GM21390 (cell line): ENCODE measurements at regions not wholly inside any gene's neighbourhood (a gene's known extent, or its start where the extent isn't known, plus 50 kb on each side); places are given as distances from the start of the nearest gene placed in this dataset.
"Not testable (repeated sequence)": the region's sequence is repeated elsewhere in the genome, so short reads cannot be mapped to it uniquely, and the experiment has no call there.

Experiments
- ATAC-seq: cut with Tn5 transposase; IDR thresholded peaks from one replicate; pipeline ENCODE4 v1.9.1; 2021; ENCODE audit not compliant: unreplicated experiment

DNA sequence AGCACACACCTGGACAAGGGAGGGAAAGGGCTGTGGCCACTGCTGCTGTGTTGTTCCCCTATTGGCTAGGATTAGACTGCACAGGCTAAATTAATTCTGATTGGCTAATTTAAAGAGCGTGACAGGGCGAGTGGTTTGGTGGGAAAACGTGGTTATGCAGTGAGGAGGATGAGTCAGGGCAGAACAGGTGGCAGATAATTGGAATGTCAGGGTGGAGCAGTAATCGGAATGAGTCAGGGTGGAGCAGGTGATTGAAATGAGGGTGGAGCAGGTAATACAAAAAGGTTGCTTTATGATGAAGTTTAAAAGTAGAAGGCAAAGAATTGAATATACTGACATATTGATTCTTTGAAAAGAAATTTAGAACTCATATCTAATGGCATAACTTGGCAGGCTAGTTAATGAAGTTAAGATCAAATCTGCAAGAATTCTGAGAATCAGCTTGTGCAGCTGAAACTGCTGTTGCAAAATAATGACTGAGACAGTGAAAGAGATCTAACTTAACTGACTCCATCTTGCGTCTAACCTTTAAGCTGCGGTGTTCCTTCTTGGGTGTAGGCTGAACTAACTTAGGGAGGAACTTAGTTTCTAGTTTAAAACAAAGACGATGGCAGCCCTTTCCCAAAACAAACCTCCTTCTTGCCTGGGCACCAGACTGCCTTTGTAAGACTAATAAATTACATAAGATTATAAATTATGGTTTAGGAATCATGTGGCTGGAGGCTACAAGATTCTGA is 174.3 kb downstream of the UTP18 start:
- no peak for ATAC-seq

DNA sequence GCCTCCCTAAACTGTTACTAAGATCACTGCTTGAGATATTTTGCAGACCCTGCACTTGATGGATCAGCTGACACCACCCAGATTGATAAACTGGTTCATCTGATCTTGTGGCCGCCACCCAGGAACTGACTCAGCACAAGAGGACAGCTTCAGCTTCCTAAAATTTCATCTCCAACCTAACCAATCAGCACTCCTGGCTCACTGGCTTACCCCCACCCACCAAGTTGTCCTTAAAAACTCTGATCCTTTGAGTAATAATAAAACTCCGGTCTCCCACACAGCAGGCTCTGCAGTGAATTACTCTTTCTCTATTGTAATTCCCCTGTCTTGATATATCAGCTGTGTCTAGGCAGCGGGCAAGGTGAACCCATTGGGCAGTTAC is 174.8 kb downstream of the UTP18 start:
- ATAC-seq = no peak

GRCh38 chr17:51435641-51436091 is 175.3 kb downstream of the UTP18 start:
- no peak for ATAC-seq

- ATAC-seq = no peak
Measured at GRCh38 chr17:51439395-51440229, 179.3 kb downstream of the UTP18 start.

- ATAC-seq = no peak
Measured at GRCh38 chr17:51441431-51441830, 181.1 kb downstream of the UTP18 start.

DNA sequence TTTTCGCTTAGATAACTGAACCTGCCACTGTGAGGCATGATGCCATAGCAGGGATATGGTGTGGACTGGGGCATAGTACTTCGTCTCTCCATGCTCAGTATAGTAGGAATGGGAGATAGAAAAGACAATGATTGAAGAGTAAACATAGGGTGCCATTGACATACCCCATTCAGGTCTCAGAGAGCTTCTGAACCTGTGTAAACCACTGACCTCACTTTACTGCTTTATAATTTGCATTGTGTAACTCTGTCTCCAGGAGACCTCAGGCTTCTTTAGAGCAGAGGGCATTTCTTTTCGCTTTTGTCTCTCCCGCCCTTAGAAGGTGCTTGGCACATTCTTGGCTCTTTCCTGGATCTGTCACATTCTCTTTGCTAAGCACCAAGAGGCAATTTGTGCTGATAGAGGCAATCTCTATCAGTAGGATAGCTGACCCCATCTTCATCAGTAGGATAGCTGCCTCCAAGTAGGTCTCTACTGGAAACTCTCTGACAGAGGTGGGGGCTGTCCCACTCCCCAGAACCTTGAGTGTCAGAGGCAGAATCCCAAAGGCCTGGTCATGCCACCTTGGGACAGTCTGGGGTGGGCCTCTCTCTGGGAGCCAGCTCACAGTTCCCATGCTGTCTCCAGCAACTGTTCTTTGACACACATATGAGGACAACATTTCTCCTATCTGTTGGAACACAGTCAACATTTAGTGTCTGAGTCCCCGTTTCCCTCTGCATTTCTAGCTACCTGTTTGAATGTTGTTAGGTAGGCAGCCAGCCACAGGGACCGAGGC is 181.9 kb downstream of the UTP18 start:
- ATAC-seq = no peak

GRCh38 chr17:51443646-51444045 is 183.3 kb downstream of the UTP18 start:
- no peak for ATAC-seq

GRCh38 chr17:51445946-51446345 is 185.6 kb downstream of the UTP18 start:
- no peak for ATAC-seq

GRCh38 chr17:51454456-51454978 is 194.2 kb downstream of the UTP18 start:
- ATAC-seq = no peak

DNA sequence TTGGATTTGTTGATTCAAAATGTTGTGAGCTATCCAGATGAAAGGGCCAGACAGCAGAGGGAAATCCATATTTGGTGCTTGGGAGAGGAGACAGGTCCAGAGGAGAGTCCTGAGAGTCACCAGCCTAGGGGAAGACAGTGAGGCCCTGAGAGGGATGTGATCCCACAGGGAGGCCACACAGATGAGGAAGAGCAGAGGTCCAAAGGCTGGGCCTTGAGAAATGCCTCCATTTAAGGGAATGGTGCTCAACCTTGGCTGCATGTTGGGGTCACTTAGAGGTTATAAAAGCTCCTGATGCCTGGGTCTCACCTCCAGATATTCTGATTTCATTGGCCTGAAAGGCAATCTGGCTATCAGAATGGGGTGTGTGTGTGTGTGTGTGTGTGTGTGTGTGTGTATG is 194.9 kb downstream of the UTP18 start:
- no peak for ATAC-seq

- ATAC-seq = no peak
Measured at GRCh38 chr17:51455931-51456330, 195.6 kb downstream of the UTP18 start.

- no peak for ATAC-seq
Measured at GRCh38 chr17:51456942-51457341, 196.6 kb downstream of the UTP18 start.

DNA sequence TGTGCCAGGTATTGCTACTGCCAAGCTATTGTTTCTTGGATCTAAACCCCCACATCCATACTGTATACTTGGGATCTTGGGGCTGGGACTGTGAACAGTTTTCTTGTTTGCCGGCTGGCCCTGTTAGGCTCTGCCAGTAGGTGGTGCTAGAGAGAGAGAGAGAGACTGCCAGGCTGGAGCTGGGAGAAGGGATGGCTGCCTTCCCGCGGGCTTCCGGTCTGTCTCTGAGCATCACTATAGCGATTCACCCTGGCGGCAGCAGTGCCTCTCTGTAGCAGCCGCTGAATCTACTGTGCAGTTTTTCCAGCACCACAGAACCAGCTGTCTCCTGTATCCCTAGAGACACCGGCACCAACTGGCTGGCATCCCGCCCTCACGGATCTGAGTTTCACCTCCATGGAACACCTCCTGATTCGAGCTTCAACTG is 201.2 kb downstream of the UTP18 start:
- peak; percentile 67 for ATAC-seq

DNA sequence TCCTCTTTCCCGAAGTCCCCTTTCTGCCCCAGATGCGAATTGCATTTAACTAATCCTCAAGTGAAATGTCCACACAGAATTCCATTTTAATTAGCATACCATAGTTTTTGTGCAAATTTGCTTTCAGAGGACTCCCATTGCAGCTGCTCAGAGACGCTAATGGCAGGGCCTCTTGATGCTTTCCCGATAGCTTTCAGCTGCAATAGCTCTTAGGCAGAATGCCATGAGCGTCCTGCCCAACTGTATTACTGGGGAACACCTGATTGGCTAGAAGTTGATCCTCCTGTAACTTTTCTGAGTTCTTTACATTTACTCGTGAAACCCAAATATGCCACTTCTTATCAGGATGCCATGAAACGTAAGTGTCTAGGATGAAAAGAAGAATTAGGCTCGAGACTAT is 203.0 kb downstream of the UTP18 start:
- no peak for ATAC-seq

DNA sequence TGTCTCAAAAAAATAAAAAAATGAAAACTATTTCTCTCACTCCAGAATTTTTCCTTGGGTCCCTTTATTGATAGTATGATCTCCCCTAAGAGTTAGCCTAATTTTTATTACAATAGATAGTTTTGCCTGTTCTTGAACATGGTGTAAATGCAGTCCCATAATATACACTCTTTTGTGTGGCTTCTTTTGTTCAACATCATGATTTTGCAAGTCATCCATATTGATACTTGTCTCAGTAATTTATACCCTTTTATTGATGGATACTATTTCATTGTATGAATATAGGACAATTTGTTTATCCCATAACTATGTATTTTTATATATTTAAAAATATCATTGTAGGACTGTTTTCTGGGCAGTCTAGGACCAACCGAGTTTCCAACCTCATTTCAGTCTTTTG is 207.0 kb downstream of the UTP18 start:
- ATAC-seq = no peak

GRCh38 chr17:51472670-51473205 is 212.4 kb downstream of the UTP18 start:
- no peak for ATAC-seq

GRCh38 chr17:51474764-51475163 is 214.4 kb downstream of the UTP18 start:
- no peak for ATAC-seq

DNA sequence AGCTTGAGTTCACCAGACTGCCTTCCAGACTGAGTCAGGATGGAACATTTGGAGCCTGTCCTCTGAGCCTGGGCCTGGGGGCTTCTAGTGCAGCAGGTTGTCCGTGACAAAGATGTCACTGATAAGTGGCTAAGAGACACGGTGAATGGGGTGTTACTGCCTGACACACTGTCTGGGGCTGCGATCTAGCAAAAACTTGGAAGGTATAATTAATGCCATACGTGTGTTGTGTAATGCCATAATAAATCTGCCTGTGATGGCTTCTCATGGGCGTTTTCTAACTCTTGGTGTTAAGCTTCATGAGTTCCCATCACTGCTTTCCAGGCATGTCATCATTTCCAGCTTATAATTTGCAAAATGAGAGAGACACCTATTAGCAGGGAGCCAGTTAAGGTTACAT is 215.4 kb downstream of the UTP18 start:
- no peak for ATAC-seq

DNA sequence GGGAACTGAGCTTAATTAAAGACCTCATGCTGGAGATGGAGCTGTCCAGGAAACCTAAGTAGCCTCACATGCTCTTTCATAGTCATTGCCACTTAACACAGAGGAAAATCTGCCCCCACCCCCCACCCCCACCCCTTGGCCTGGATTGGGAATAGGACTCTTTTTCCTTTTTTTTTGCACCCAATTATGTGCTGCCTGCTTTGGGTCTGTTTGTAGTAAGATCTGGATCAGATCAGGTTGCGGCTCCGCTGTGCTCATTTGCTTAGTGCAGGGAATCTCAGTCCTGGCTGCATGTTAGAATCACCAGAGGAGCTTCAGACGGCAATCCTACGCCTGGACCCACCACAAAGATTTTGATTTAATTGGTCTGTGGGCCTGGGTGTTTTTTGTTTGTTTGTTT is 219.0 kb downstream of the UTP18 start:
- no peak for ATAC-seq

DNA sequence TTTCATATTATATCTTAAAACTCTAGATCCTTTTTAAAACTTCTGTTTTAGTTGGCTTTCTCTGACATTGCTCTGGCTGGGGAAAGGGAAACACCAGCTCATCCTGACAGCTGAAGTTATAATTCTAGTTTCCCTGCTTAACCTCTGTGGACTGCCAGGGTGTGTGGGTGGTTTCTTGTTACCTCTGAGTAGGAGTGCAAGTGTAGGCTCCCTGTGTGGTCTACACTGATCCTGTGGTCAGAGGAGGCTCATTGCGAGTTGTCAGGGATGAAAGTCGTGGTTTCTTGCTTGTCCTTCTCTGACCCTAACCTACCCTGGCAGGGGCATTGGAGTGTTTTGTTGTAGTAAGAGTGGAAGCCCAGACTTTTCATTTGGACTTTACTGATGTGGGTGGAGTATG is 221.0 kb downstream of the UTP18 start:
- ATAC-seq = no peak

GRCh38 chr17:51482248-51482647 is 221.9 kb downstream of the UTP18 start:
- not testable (repeated sequence) for ATAC-seq
